B cell (primary cell): ENCODE measurements at regions not wholly inside any gene's neighbourhood (a gene's known extent, or its start where the extent isn't known, plus 50 kb on each side); places are given as distances from the start of the nearest gene placed in this dataset.

ENCODE experiments used
- EZH2 ChIP-seq: IDR thresholded peaks from 2 replicates; pipeline ENCODE4 v1.6.1; 2012; ENCODE audit warnings: borderline replicate concordance, low read depth, mild to moderate bottlenecking, moderate library complexity, low read length; ENCODE audit not compliant: insufficient read depth, poor library complexity, severe bottlenecking
- TF ChIP-seq, protein P1 (sequence below): fragments of 200-600 bp; IDR thresholded peaks from one replicate; pipeline ENCODE4 v1.8.0; 2022; ENCODE audit warnings: antibody characterized with exemption, mild to moderate bottlenecking

DNA sequence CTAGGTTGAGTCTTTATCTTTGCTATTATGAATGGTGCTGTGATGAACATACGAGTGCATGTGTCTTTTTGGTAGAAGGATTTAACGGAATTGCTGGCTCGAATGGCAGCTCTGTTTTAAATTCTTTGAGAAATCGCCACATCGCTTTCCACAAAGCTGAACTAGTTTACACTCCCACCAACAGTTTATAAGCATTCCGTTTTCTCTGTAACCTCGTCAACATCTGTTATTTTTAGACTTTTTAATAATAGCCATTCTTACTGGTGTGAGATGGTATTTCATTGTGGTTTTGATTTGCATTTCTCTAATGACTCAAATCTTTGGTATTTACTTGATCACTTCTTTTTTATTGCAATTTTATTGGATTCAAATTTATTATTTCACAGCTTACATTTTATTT is 117.4 kb upstream of the HDGFL1 start:
- TF ChIP-seq, protein P1, sequence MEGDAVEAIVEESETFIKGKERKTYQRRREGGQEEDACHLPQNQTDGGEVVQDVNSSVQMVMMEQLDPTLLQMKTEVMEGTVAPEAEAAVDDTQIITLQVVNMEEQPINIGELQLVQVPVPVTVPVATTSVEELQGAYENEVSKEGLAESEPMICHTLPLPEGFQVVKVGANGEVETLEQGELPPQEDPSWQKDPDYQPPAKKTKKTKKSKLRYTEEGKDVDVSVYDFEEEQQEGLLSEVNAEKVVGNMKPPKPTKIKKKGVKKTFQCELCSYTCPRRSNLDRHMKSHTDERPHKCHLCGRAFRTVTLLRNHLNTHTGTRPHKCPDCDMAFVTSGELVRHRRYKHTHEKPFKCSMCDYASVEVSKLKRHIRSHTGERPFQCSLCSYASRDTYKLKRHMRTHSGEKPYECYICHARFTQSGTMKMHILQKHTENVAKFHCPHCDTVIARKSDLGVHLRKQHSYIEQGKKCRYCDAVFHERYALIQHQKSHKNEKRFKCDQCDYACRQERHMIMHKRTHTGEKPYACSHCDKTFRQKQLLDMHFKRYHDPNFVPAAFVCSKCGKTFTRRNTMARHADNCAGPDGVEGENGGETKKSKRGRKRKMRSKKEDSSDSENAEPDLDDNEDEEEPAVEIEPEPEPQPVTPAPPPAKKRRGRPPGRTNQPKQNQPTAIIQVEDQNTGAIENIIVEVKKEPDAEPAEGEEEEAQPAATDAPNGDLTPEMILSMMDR, result no peak
- TF ChIP-seq EZH2, result no peak
